H9 (cell line): ENCODE measurements at regions not wholly inside any gene's neighbourhood (a gene's known extent, or its start where the extent isn't known, plus 50 kb on each side); places are given as distances from the start of the nearest gene placed in this dataset.

Source experiments
- DNase-seq: peaks from one replicate; pipeline ENCODE4 v3.0.0-alpha.2; 2017
- H2AFZ ChIP-seq: one replicate; pipeline ENCODE4 v1.6.1; 2013; ENCODE audit warnings: mild to moderate bottlenecking, low read length, control low read depth, moderate library complexity
- H2AK5ac ChIP-seq: 2 replicates; pipeline ENCODE4 v1.6.1; 2013; ENCODE audit warnings: low read length, control low read depth, mixed read lengths; ENCODE audit not compliant: insufficient read length
- H2BK120ac ChIP-seq: one replicate; pipeline ENCODE4 v1.6.1; 2013; ENCODE audit warnings: low read depth, mild to moderate bottlenecking, low read length, control low read depth, inconsistent platforms; ENCODE audit not compliant: poor library complexity, severe bottlenecking
- H2BK12ac ChIP-seq: 2 replicates; pipeline ENCODE4 v1.6.1; 2013; ENCODE audit warnings: low read length, control low read depth, mixed read lengths, low read depth; ENCODE audit not compliant: insufficient read length
- H2BK15ac ChIP-seq: 2 replicates; pipeline ENCODE4 v1.6.1; 2013; ENCODE audit warnings: low read depth, low read length, control low read depth
- H2BK20ac ChIP-seq: one replicate; pipeline ENCODE4 v1.6.1; 2013; ENCODE audit warnings: low read depth, mild to moderate bottlenecking, low read length, control low read depth, inconsistent platforms; ENCODE audit not compliant: poor library complexity, severe bottlenecking
- H2BK5ac ChIP-seq: 2 replicates; pipeline ENCODE4 v1.6.1; 2013; ENCODE audit warnings: low read length, control low read depth, mixed read lengths; ENCODE audit not compliant: insufficient read length
- H3K14ac ChIP-seq: 2 replicates; pipeline ENCODE4 v1.6.1; 2013; ENCODE audit warnings: low read length, control low read depth; ENCODE audit not compliant: insufficient read depth
- H3K18ac ChIP-seq: 2 replicates; pipeline ENCODE4 v1.6.1; 2013; ENCODE audit warnings: low read depth, mild to moderate bottlenecking, mixed read lengths, low read length, control low read depth; ENCODE audit not compliant: insufficient read length
- H3K23ac ChIP-seq: 2 replicates; pipeline ENCODE4 v1.6.1; 2013; ENCODE audit warnings: low read length, control low read depth, mixed read lengths, low read depth; ENCODE audit not compliant: insufficient read length
- H3K23me2 ChIP-seq: 2 replicates; pipeline ENCODE4 v1.6.1; 2013; ENCODE audit warnings: low read depth, mild to moderate bottlenecking, mixed read lengths, low read length, control low read depth; ENCODE audit not compliant: insufficient read length, poor library complexity, severe bottlenecking
- H3K27ac ChIP-seq: 2 replicates; pipeline ENCODE4 v1.5.1; 2013; ENCODE audit warnings: low read length, control low read depth, mixed read lengths, low read depth; ENCODE audit not compliant: insufficient read length
- H3K27me3 ChIP-seq: 2 replicates; pipeline ENCODE4 v1.6.1; 2013; ENCODE audit warnings: low read length, control low read depth, inconsistent platforms; ENCODE audit not compliant: insufficient read depth
- H3K4ac ChIP-seq: 2 replicates; pipeline ENCODE4 v1.6.1; 2013; ENCODE audit warnings: low read depth, mild to moderate bottlenecking, control low read depth, inconsistent platforms, low read length, moderate library complexity
- H3K4me1 ChIP-seq: 2 replicates; pipeline ENCODE4 v1.6.1; 2013; ENCODE audit warnings: low read length, control low read depth, inconsistent platforms; ENCODE audit not compliant: insufficient read depth
- H3K4me2 ChIP-seq: 2 replicates; pipeline ENCODE4 v1.6.1; 2013; ENCODE audit warnings: low read length, control low read depth, mixed read lengths; ENCODE audit not compliant: insufficient read length, insufficient read depth
- H3K56ac ChIP-seq: 2 replicates; pipeline ENCODE4 v1.6.1; 2013; ENCODE audit warnings: low read depth, mild to moderate bottlenecking, mixed read lengths, low read length, control low read depth; ENCODE audit not compliant: insufficient read length
- H3K79me1 ChIP-seq: 2 replicates; pipeline ENCODE4 v1.6.1; 2013; ENCODE audit warnings: low read depth, mild to moderate bottlenecking, moderate library complexity, low read length, control low read depth, inconsistent platforms; ENCODE audit not compliant: insufficient read depth, poor library complexity, severe bottlenecking
- H3K79me2 ChIP-seq: 2 replicates; pipeline ENCODE4 v1.6.1; 2013; ENCODE audit warnings: low read length, control low read depth, inconsistent platforms; ENCODE audit not compliant: insufficient read depth
- H3K9ac ChIP-seq: 2 replicates; pipeline ENCODE4 v1.6.1; 2013; ENCODE audit warnings: low read length, control low read depth, mixed read lengths; ENCODE audit not compliant: insufficient read length; ENCODE audit errors: extremely low read depth
- H3K9me3 ChIP-seq: one replicate; pipeline ENCODE4 v1.6.1; 2013; ENCODE audit warnings: low read depth, low read length, inconsistent platforms; ENCODE audit not compliant: control insufficient read depth
- H3T11ph ChIP-seq: one replicate; pipeline ENCODE4 v1.6.1; 2013; ENCODE audit warnings: mild to moderate bottlenecking, low read length, control low read depth, inconsistent platforms
- H4K20me1 ChIP-seq: one replicate; pipeline ENCODE4 v1.6.1; 2013; ENCODE audit not compliant: control insufficient read depth, insufficient read length, insufficient read depth
- H4K5ac ChIP-seq: 2 replicates; pipeline ENCODE4 v1.6.1; 2013; ENCODE audit warnings: low read depth, mild to moderate bottlenecking, mixed read lengths, low read length, control low read depth; ENCODE audit not compliant: insufficient read length
- H4K8ac ChIP-seq: replicated peaks from 2 replicates; pipeline ENCODE4 v1.6.1; 2013; ENCODE audit warnings: low read length, control low read depth, mixed read lengths, low read depth; ENCODE audit not compliant: insufficient read length
- H4K91ac ChIP-seq: 2 replicates; pipeline ENCODE4 v1.6.1; 2013; ENCODE audit warnings: low read depth, mild to moderate bottlenecking, moderate library complexity, mixed read lengths, low read length, control low read depth; ENCODE audit not compliant: insufficient read length
- H3K27ac Mint-ChIP-seq, 3 experiments: 2 replicates in 2 of 3; 3 replicates in 1 of 3; pipeline ENCODE4 v1.8.0; 2020 to 2021; ENCODE audit warnings: mixed read lengths in 3 of 3, mild to moderate bottlenecking in 1 of 3, moderate library complexity in 1 of 3
- H3K27me3 Mint-ChIP-seq: 2 replicates; pipeline ENCODE4 v1.8.0; 2021; ENCODE audit warnings: low read depth, mild to moderate bottlenecking, moderate library complexity, mixed read lengths
- H3K36me3 Mint-ChIP-seq, 3 experiments: 2 replicates in 2 of 3; 3 replicates in 1 of 3; pipeline ENCODE4 v1.8.0; 2020 to 2021; ENCODE audit warnings: low read depth in 3 of 3, mixed read lengths in 3 of 3; ENCODE audit not compliant: insufficient read depth in 1 of 3
- H3K4me1 Mint-ChIP-seq, 2 experiments: 2 replicates each; pipeline ENCODE4 v1.8.0; 2020; ENCODE audit warnings: mixed read lengths in 2 of 2
- H3K4me3 Mint-ChIP-seq, 2 experiments: 2 replicates in 1 of 2; 3 replicates in 1 of 2; pipeline ENCODE4 v1.8.0; 2020 to 2021; ENCODE audit warnings: mild to moderate bottlenecking in 2 of 2, mixed read lengths in 2 of 2, moderate library complexity in 1 of 2
- H3K9me3 Mint-ChIP-seq, 2 experiments: 2 replicates in 1 of 2; 3 replicates in 1 of 2; pipeline ENCODE4 v1.8.0; 2020; ENCODE audit warnings: mild to moderate bottlenecking in 2 of 2, mixed read lengths in 2 of 2, moderate library complexity in 1 of 2
- WGBS: extraction: QIAGEN DNeasy Blood & Tissue Kit; methylation state at CpG from one replicate; pipeline ENCODE4 v1.1.7; 2013; ENCODE audit warnings: missing lambda C conversion rate, low lambda C conversion rate, mixed read lengths; ENCODE audit not compliant: insufficient read length; ENCODE audit errors: extremely low coverage; 5-methylcytosine and 5-hydroxymethylcytosine counted together
- TF ChIP-seq, protein P1 (sequence below): fragments of 200-600 bp; sonication (generic); conservative IDR thresholded peaks from 3 replicates; pipeline ENCODE4 v1.8.0; 2021; ENCODE audit warnings: antibody characterized with exemption, mild to moderate bottlenecking

DNA sequence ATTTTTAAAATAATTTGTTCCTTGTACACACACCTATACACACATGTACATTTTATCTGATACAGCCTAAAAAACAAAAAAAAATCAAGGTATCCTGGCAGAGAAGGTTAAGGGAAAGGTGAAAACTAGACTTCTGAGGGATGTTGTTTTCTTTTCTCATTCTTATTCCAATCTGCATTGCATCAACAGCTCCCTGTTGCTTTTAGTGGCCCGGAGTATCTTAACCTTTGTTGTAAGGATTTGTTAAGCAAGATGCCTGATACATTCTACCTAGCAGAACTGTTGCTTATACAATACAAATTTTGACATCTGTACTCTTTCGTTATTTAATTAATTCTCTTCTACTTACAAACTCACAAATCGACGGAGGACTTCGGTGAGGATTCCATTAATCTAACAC, 167.4 kb downstream of the GNAI1 start:
- peaks cover 59% of the 10 kb centered on the region for H3K27me3 Mint-ChIP-seq
- no peak overlapping the region for H4K91ac ChIP-seq
- H3K14ac ChIP-seq: no peak overlapping the region
- no peak overlapping the region for H4K5ac ChIP-seq
- no peak overlapping the region for H3K56ac ChIP-seq
- H3K9me3 Mint-ChIP-seq: no peaks in the 10 kb centered on the region; a peak in 2 of 5 replicates
- H2BK5ac ChIP-seq: no peak overlapping the region
- no peak overlapping the region for H3T11ph ChIP-seq
- TF ChIP-seq, protein P1, sequence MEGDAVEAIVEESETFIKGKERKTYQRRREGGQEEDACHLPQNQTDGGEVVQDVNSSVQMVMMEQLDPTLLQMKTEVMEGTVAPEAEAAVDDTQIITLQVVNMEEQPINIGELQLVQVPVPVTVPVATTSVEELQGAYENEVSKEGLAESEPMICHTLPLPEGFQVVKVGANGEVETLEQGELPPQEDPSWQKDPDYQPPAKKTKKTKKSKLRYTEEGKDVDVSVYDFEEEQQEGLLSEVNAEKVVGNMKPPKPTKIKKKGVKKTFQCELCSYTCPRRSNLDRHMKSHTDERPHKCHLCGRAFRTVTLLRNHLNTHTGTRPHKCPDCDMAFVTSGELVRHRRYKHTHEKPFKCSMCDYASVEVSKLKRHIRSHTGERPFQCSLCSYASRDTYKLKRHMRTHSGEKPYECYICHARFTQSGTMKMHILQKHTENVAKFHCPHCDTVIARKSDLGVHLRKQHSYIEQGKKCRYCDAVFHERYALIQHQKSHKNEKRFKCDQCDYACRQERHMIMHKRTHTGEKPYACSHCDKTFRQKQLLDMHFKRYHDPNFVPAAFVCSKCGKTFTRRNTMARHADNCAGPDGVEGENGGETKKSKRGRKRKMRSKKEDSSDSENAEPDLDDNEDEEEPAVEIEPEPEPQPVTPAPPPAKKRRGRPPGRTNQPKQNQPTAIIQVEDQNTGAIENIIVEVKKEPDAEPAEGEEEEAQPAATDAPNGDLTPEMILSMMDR: no peak
- H3K4me2 ChIP-seq: no peak overlapping the region
- no peak overlapping the region for H3K27ac ChIP-seq
- H3K9ac ChIP-seq: no peak overlapping the region
- no peak overlapping the region for H3K4ac ChIP-seq
- H3K27me3 ChIP-seq: peaks cover 19% of the 10 kb centered on the region; the same call in 1 of the 2 replicates
- H3K79me2 ChIP-seq: no peaks in the 10 kb centered on the region
- no peak overlapping the region for H2AK5ac ChIP-seq
- H3K27ac Mint-ChIP-seq: no peak overlapping the region
- H3K9me3 ChIP-seq: no peaks in the 10 kb centered on the region
- no peaks in the 10 kb centered on the region for H3K36me3 Mint-ChIP-seq
- H2BK15ac ChIP-seq: no peak overlapping the region
- no peaks in the 10 kb centered on the region for H3K23me2 ChIP-seq
- H3K79me1 ChIP-seq: no peaks in the 10 kb centered on the region
- H3K4me1 ChIP-seq: no peaks in the 10 kb centered on the region
- DNase-seq: no peak
- H3K4me1 Mint-ChIP-seq: peaks cover 11 to 15% of the 10 kb centered on the region in 2 experiments
- H3K4me3 Mint-ChIP-seq: no peak overlapping the region
- H2AFZ ChIP-seq: no peak overlapping the region
- no peak overlapping the region for H4K8ac ChIP-seq
- no peaks in the 10 kb centered on the region for H4K20me1 ChIP-seq
- no peak overlapping the region for H2BK12ac ChIP-seq
- whole genome bisulfite sequencing: no CpG with 5 or more reads among the region's 5 CpGs
- H3K23ac ChIP-seq: no peak overlapping the region
- no peak overlapping the region for H2BK120ac ChIP-seq
- H3K18ac ChIP-seq: no peak overlapping the region
- no peak overlapping the region for H2BK20ac ChIP-seq
